CD1c-positive myeloid dendritic cell (primary cell): ENCODE measurements at regions not wholly inside any gene's neighbourhood (a gene's known extent, or its start where the extent isn't known, plus 50 kb on each side); places are given as distances from the start of the nearest gene placed in this dataset.

Experiments used
- DNase-seq: peaks from one replicate; pipeline ENCODE4 v3.0.0-alpha.2; 2016; ENCODE audit errors: extremely low spot score

DNA sequence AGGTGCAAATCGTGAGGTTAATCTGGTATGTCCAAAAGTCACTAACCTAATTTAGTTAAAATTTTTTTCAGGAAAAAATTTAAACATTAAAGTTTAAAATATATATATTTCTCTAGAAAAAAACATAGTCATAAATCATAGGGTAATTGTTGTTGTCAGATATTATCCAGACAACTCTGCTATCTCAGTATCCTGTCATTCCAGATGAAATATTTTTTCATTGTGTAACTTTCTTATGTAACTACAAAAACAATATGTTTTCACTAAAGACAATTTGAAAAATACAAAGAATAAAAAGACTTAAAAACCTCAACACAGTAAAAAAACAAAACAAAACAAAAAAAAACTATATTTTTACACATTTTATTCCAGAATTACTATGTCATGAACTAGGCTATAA, 57.6 kb downstream of the TENT5A start:
- DNase-seq, result no peak

DNA sequence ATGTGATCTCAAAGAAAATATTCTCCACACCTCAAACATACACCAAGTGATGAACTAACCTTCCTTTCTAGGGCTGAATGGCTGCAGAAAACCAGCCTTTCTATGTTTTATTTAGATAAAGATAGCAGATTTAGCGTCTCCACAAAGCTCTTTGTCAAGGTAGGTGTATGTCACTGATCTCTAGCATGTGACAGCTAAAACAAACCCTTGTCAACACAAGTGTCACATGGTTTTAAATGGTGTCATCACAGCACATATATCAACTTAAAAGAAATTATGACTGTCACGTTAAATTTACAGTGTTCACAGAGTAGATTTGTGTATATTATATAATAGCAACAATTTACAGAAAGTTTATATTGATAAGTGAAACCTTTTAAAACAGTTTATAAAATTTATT, 58.3 kb downstream of the TENT5A start:
- no peak for DNase-seq

DNA sequence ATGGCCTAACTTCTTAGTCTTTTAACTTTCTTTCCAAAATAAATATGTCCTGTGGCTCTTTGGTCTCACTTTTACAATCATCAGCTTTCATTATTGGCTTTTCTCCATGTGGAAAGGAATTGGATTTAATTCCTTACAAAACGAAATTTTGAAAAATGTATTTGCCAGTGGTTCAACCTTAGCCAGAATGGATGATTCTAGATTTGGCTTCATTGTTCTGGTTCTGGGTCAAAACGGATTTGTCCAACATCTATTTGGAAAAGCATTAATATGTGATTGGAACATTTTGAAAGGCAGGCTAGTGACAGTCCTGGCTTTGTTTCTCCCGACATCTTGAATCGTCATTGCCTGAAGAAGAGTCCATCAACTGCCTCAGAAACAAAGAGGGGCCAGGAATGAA, 59.2 kb downstream of the TENT5A start:
- DNase-seq, result no peak

DNA sequence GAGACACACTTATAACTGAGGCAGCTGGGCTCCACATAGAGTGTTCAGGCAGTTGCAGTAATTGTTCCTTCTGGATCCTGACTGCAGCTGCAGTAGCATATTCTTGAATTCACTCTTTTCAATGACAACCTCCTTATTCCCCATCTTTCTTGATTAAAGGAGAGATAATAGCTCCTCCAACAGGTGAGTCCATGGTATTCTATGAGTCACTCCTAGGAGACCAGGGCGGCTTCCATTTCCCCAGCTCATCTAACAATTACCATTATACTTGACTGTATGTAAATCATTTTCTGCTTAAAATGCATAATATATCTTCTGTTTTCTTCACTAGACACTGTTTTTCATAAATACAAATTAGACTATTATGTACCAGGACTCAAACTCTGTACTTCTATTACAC, 62.4 kb downstream of the TENT5A start:
- no peak for DNase-seq

DNA sequence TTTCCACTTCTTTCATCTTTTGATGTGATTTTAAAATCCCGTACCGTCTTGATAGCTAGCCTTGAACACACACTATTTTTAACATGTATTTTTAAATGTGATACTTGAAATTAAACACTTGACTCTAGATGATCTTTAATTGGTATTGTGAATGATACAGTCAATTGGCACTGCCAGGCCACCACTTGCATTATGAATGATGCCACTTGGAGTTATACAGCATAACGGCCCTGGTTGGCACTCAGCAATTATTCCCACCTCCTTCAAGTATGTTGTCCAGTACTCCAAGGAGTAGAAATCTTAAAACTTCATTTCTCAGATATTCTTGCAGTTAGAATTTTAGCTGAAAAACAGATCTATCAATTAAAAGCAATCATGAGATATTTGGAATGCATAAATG, 62.9 kb downstream of the TENT5A start:
- DNase-seq, result no peak

DNA sequence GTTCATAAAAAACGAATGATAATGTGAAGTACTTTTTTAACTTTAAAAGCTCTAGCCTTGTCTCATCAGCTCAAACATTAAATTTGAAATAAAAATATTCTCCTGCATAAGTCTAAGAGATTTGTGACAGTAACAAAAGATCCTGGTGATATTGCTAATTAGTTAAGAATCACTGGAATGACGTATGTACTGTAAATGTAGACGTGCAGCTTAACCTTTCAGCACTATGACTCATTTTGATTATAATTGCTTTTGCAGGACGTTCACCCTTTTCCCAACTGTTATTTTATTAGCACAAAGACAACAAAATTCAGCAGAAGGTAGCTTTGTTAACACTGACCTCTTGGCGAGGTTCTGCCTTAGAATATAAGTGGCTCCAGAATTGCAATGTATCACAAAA, 68.6 kb downstream of the TENT5A start:
- no peak for DNase-seq

DNA sequence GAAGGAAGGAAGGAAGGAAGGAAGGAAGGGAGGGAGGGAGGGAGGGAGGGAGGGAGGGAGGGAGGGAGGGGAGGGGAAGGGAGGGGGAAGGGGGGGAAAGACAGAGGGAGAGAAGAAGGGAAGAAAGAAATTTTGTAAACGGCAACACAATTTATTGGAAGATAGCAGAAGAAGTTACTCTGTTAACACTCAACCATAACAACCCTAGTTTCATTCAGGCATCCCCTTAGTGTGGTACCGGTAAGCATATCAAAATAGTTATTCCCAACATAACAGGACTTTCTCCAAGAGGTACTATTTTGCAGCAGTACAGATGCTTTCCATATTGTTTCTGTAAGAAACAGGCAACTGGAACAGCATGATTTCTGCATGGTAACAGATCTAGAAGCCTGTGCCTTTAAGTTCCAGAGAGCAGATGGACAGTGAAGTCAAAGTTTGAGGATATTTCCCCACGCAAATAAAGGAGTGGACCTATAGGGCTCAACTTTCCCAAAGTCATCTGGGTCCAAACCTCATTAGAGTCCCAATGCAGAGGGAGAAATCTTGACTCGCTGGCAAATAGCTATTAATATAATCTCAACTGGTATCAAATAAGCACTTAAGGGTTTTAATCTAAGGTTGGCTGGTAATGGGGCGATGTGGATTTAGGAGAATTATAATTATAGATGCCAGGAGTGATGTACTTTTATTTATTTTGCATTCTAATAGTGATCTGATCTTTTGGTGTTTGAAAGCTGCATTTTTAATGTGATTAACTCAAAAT, 69.4 kb downstream of the TENT5A start:
- no peak for DNase-seq

DNA sequence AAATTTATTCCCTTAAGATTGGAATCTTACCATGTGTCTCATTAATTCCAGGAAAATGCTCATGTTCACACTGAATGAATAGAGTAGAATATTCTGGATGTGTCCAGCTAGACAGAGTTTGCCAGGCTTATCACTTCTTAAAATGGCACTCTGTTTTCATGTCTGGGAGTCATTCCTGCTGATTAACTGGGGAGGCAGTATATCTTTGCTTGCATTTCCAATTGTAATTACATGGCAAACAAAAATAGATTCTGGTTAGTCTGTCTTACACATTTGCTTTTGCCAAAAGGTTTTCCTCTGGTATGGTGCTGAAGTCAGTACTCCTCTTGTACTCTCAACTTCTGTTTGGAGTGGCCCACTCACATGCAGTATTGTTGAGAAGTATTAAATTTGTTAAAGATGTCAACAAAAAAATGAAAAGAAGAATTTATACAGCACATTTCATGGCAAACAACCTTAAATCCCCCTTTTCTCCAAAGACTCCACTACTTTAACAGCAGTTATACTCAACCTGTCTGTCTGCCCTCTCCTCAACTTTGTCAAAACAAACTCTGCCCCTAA, 70.2 kb downstream of the TENT5A start:
- no peak for DNase-seq

DNA sequence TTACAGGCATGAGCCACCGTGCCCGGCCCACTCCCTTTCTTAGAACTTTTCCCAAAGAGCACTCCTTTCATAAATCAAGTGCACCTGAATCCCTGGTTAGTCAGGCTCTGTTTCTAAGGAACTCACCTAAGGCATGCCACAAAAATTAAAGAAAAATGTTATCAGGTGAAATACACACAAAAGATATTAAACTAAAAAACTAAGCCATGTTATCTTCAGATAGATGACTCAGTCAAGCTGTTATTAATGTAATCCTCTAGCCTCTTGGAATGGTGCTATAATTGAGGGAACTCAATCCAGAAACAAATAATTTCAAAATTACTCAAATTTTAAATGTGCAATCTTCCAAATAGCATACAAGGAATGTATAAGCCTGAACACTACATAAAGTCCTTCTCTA, 83.0 kb downstream of the TENT5A start:
- DNase-seq, result no peak

DNA sequence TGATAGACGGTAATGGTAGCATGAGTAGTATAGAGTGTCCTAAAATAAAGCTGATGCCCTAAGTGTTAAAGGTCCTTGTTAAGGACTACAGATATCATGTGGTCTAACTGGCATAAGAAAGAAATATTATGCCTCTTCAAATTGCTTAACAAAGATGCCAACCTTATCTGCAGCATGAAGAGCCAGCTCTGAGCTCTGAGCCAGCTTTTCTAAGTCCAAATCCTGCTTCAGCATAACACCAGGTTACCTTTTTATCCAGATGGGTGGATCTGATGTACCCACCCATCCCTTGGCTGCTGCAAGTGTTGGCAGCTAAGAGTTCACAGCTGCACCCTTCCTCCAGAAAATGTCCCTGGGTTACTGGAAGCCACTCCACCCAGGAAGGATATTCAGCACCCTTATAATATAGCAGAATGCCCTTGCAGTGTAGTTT, 83.8 kb downstream of the TENT5A start:
- no peak for DNase-seq

DNA sequence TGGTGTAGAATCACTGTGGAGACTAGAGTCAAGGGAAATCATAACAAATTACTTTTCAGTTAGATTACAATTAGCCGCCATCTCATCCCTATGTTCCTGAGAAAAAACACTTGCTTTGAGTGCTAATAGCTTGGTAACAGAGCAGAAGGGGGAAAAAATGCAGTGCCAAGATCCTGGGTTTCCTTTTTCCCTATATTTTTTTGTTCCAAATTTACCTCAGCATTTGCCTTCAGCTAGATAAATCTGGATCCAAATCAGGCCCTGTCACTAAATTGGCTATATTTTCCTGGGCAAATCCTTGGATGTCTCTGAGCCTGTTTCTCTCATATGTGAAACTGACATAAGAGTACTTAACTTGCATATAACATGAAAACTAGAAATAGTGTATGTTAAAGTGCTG, 86.0 kb downstream of the TENT5A start:
- no peak for DNase-seq

DNA sequence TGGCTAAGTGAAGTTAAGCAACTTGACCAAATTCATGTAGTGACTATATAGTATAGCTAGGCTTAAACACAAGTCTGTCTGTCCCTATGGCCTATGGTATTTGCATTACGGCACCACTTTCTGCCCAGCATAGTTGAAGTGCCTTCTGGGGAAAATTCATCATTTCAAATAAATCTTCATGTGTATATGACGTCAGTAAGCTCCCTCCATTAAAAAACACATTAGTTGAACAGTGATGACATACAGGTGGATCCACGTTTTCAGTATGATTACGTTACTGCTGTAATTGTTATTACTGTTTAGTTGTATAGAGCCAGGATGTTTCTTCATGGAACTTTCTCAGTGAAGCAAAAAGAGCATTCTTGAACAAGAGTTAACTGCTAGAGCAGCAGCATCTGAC, 96.2 kb downstream of the TENT5A start:
- DNase-seq, result no peak

DNA sequence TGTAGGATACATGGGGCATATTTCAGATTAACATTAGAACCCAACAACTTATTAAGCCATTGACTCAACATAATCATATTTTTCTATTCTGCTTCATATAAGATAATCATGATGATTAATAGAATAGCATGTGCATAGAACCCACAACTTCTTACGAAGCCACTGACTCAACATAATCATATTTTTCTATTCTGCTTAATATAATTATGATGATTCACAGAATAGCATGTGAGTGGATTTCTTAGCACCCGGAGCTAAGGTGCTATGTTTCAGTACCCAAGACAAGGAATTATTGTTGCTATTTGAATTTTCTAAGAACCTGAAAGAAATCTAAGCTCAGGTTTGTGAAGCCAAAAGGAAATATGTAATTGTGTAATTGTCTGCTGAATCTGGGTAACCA, 96.8 kb downstream of the TENT5A start:
- DNase-seq, result no peak

DNA sequence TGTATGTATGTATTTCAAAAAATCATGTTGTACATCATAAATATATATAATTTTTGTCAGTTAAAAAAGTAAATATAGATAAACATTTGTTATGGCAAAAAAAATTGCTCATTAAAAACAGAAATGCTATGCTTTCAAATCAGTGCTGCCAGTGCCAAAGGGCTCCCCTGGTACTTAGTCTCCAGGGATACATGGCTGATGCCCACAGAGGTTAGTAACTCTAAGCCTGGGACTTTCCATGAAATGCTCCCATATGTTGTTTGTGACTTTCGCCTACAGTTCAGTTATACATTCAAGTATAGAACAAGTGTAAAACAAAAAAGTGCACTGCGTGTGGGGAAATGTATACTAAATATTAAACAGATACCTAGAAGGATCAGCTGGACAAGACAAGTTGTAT, 104.0 kb downstream of the TENT5A start:
- DNase-seq, result no peak

DNA sequence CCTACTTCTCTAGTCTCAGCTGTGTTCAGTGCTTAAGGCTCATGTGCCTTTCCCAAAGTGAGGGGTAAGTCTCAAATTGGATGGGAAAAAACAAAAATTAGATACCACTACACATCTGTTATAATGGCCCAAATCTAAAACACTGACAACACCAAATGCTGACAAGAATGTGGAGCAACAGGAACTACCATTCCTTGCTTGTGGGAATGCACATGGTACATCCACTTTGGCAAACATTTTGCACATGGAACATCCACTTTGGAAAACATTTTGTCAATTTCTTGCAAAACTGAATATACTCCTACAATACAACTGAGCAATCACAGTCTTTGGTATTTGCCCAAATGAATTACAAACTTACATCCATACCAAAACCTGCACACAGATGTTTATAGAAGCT, 109.3 kb downstream of the TENT5A start:
- DNase-seq, result no peak

DNA sequence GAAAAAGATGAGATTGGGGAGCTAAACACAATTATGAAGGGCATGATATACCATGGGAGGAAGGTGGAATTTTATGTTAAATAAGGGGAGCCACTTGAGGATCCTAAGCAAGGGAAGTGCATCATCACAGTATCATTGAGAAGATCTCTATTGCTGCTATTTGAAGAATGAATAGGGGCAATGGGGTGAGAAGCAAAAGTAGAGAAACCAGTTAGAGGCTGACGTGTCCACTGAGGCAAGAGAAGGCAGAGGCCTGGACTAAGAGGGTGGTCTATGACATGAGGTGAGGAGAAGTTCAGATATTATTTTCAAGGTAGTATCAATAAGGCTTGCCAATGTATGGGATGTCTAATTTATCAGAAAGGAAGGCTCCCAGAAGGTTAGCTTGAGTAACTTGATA, 111.6 kb downstream of the TENT5A start:
- no peak for DNase-seq

DNA sequence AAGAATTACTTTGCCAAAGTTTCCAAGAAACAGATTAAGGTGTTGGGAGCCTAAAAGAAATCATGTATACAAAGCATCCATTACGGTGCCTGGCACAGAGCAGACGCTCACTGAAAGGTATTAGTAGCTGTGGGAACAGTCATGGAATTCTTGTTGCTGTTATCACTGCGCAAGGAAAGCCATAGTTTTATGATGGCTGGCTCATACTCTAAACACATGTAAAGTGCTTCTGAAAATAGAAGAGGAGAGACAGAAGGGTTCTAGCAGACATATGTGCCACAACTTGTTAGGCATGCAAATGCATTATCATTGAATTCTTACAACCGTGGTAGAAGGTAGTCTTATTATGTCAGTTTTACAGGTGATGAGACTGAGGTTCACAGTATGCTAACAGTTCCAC, 112.4 kb downstream of the TENT5A start:
- no peak for DNase-seq

DNA sequence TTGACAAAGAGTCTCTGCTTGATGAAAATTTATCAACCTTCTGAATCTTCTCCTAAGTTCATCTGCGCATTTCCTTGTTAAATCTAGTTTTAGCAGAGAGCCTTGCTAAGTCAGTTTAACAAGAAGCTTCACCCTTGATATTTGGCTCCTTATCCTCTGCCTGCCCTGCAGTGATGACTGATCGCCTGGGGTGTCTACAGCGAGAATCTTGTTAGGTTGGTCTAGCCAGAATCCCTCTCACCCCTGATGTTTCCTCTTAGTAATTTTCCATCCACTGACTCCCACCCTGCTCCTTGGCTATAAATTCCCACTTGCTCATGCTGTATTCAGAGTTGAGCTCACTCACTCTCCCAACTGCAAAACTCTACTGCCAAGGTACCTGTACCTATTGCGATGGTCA, 114.1 kb downstream of the TENT5A start:
- DNase-seq, result no peak

DNA sequence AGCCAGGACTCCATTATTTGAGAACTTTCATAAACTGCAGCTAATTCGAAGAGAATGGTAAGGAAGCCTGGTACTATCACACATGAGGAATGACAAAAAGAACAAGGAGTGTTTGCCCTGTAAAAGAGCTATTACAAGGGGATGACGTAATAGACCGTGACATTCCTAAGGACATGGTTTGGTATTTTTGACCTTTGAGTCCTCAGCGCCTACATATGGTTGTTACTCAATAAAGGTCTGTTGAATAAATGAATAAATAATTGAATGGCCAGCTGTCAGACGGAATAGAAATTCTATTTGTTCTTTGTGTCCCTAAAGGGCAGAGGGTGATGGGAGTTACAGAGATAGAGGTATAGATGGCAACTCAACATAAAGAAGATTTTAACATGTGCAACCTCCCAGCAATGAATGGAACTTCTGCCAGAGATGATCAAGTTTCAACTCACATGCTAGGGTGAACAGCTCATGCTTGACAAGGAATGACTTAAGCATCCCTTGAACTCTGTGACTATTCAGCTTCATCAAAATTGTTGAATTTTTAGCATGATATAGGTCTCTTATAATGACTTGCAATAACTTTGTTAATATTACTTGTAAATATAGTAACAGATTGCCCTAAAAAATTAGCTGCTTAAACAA, 115.4 kb downstream of the TENT5A start:
- DNase-seq, result no peak

DNA sequence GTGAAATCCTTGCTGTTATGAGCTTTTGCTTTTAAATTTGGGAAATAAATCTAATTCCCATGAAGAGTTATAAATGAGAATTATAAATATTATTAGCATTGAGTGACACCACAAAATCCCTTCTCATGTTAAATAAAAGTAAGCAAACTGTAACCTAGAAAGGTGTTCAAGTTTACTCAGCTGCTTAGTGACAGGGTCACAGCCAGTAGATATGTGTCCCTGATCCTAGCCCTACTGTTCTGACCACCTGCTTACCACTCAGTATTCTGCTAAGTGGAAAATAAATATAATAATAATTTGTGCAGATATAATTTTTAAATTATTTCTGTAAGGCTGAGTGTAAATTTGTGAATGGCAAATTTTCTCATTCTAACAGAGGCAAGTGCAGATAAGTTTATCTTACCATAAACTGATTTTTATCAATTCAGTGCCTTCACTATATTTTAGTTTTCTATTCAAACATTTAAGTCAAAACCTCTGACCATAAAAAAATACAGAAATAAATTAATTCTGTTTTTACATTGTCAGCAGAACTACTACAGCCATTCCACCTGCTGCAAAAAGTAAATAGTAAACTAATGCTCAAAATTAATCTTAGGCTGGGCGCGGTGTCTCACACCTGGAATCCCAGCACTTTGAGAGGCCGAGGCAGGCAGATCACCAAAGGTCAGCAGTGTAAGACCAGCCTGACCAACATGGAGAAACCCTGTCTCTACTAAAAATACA, 118.2 kb downstream of the TENT5A start:
- no peak for DNase-seq

DNA sequence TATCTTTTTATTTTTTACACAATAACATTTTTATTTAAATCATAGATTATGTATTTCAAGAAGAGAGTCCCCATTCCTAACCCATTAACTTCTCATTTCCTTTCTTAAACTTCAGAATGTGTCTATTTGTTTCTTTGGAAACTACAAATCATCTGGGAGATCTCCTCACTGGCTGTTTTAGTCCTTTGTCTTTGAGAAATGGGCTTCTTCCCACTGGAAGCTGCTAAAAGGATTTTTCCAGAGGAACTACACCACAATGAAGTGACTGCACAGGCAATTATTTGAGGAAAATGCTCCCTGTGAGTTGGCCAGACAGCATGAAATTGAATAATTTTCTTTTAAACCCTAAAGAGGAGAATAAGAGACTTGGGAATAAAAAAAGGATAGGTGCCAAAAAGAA, 119.1 kb downstream of the TENT5A start:
- DNase-seq, result no peak

DNA sequence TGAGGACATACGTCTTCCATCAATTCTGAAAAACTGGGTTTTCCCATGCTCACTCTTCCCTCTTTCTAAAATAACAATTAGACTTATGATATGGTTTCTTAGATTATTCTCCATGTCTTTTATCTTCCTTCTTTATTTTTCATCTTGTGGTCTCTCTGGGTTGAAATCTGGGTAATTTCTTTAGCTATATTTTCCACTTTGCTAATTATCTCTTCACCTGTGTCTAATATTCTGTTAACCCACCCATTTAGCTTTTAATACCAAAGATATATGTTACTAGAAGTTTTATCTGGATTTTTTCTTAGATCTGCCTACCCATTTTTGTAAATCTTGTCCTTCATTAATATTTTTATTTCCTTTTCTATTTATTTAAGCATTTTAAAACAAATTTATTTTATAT, 121.8 kb downstream of the TENT5A start:
- no peak for DNase-seq

DNA sequence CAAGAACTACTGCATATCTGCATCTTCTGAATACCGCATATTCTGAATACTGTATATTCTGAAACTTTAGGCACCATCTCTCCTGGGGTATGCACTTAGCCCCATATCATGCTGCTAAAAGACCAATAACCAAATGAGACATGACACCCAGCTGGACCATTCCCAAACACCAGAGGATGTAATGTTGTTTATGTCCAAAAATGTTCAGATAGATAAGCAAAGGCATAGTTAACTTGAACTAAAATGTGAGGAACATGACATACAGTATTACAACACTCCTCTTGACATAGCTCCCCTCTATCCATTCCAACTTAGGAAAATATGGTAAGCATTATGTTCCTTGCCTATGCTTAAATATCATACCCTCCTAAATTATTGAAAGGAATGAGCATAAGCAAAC, 127.3 kb downstream of the TENT5A start:
- DNase-seq, result no peak
